HG02938 (cell line): ENCODE measurements at regions not wholly inside any gene's neighbourhood (a gene's known extent, or its start where the extent isn't known, plus 50 kb on each side); places are given as distances from the start of the nearest gene placed in this dataset.
"Not testable (repeated sequence)": the region's sequence is repeated elsewhere in the genome, so short reads cannot be mapped to it uniquely, and the experiment has no call there.

Experiments
- ATAC-seq: cut with Tn5 transposase; IDR thresholded peaks from one replicate; pipeline ENCODE4 v1.9.1; 2021; ENCODE audit warnings: mild to moderate bottlenecking, moderate library complexity; ENCODE audit not compliant: unreplicated experiment

DNA sequence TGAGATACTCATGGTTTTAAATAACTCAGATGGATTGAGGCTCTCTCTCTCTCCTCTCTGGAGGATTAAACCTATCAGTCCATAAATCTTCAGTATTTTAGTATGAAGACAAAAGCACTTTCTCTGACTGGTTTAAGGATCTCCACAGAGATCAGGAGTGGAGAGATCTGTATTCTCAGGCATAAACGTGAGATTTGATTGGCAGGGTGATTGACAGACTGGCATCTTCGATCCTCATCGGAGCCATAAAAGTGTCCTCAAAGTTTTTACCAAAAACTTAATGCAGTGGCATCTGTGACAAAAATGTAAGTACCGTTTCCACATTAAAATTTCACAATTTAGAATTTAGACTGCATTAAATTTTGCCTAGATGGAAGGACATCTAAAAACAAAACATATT is 870.1 kb downstream of the KCNJ2 start:
- no peak for ATAC-seq

GRCh38 chr17:71052971-71053370 is 883.6 kb downstream of the KCNJ2 start:
- no peak for ATAC-seq

GRCh38 chr17:71055128-71055527 is 885.8 kb downstream of the KCNJ2 start:
- no peak for ATAC-seq

GRCh38 chr17:71057448-71057847 is 888.1 kb downstream of the KCNJ2 start:
- no peak for ATAC-seq

- ATAC-seq: no peak
Measured at GRCh38 chr17:71057938-71058337, 888.6 kb downstream of the KCNJ2 start.

- no peak for ATAC-seq
Measured at GRCh38 chr17:71063127-71063526, 893.8 kb downstream of the KCNJ2 start.

GRCh38 chr17:71063559-71063958 is 894.2 kb downstream of the KCNJ2 start:
- ATAC-seq: no peak

DNA sequence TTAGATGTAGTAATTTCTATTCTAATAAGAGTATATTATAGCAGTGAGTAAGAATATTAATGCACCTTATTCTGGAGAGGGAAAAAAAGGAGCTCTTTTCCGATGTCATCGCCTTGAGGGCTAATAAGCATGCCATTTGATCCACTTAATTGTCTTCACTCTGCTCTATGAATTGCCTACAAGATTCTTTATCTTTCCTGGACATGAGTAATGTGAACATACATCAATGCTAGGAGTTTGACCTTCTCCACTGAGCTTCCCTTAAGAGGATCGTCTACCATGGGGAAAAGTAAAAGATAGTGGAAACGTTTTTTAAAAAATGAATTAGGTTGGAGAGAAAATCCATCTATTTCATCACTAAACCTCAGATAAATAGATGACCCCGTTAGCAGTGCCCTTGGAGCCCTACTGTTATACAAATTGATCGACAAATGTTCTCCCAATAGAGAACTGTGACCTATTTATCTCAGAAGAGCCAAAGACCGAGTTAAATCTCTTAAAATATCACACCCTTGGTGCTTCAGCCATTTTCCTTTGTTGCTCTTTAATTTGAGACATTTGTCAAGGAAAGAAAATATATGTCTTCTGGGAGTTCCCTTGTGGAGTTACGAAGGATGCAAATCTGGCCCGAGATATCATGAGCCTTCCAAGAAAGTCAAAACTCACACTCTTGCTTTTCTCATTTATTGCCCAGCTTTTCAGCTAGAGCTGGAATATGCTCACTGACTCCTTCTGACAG is 898.5 kb downstream of the KCNJ2 start:
- no peak for ATAC-seq

DNA sequence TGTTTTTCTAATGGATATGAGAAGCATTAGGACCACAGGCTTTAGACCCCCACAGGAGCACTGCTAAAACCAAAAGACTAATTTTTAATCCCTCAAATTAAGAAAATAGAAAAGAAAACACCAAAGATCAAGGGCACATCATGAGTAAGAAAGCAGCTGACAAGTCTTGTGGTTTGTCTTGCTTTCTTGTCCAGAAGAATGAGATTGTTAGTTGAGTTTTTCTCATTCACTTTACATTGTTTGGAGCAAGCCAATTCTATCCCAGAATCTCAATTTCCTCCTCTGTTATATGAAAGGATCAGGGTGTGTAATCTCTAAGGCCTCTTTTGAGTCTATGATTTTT is 899.0 kb downstream of the KCNJ2 start:
- ATAC-seq: no peak

GRCh38 chr17:71071041-71071440 is 901.7 kb downstream of the KCNJ2 start:
- ATAC-seq: no peak

DNA sequence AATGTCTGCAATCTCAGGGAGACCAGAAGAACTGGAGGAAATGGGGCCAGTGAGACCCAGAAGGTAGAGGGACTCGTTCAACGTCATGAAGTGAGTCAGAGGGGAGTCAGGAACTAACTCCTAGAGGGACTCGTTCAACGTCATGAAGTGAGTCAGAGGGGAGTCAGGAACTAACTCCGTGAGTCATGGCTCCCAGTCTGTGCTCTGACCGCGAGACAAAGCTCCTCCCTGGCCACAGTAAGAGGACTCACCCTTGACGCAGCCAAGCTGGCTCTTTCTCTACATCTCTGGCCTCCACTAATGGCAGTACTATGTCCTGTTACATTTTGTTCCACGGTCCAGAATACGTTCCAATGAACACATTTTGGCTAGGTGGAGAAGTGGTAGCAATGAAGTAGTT is 902.5 kb downstream of the KCNJ2 start:
- ATAC-seq: no peak

- ATAC-seq: no peak
Measured at GRCh38 chr17:71080937-71081336, 911.6 kb downstream of the KCNJ2 start.

GRCh38 chr17:71081666-71082065 is 912.3 kb downstream of the KCNJ2 start:
- no peak for ATAC-seq

- no peak for ATAC-seq
Measured at GRCh38 chr17:71084219-71084618, 914.9 kb downstream of the KCNJ2 start.

DNA sequence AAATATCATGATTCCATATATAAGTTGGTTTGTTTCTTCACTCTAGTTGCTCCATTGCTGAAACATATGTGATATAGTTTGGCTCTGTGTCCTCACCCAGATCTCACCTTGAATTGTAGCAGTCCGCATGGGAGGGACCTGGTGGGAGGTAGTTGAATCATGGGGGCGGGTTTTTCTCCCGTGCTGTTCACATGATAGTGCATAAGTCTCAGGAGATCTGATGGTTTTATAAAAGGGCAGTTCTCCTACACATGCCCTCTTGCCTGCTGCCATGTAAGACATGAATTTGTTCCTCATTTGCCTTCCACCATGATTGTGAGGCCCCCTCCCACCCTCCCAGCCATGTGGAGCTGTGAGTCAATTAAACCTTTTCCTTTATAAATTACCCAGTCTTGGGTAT is 915.5 kb downstream of the KCNJ2 start:
- ATAC-seq: no peak

GRCh38 chr17:71085238-71086033 is 916.1 kb downstream of the KCNJ2 start:
- ATAC-seq: no peak

DNA sequence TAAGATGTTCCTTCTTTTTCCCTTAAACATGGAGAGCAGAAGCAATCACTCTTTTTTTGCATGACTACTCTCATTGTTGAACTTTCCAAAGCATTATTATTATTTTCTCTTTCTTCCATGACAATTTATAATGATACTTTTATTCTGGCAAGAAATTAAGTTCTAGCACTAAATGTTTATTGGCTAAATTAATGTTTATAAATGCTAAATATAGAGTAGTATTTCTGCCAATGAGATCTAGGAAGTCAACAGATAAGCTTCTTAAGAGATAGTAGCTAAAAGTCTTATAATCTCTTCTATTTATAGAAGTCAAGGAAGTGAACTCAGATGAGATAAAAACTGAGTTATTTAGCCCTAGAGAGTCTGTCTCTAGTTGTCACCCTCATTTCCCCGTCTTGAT is 920.1 kb downstream of the KCNJ2 start:
- ATAC-seq: no peak

DNA sequence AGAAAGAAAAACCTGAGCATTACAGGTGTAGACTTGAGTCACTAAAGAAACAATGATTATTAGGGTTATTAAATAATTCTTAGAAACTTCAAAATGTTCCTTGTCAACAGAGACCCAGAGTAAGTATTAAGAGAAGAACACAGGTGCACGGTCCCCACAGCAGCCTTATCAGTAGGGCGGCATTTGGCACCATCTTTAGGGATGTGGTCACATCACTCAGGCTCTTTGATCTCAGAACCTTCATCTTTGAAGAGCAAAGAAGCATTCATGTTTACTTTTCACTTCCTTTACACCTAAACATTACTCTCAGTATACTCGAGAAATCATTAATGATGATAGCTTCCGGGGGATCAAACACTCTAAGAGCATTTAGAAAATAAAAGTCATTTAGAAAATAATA is 928.7 kb downstream of the KCNJ2 start:
- ATAC-seq: no peak

- ATAC-seq: no peak
Measured at GRCh38 chr17:71099003-71099714, 929.8 kb downstream of the KCNJ2 start.

- ATAC-seq: no peak
Measured at GRCh38 chr17:71102777-71103176, 933.4 kb downstream of the KCNJ2 start.

GRCh38 chr17:71104225-71104624 is 934.9 kb downstream of the KCNJ2 start:
- no peak for ATAC-seq

- not testable (repeated sequence) for ATAC-seq
Measured at GRCh38 chr17:71106056-71106455, 936.7 kb downstream of the KCNJ2 start.
